Fibroblast of villous mesenchyme (primary cell): ENCODE measurements at regions not wholly inside any gene's neighbourhood (a gene's known extent, or its start where the extent isn't known, plus 50 kb on each side); places are given as distances from the start of the nearest gene placed in this dataset.

Source experiments
- DNase-seq: peaks from one replicate; pipeline ENCODE4 v3.0.0-alpha.2; 2010; ENCODE audit warnings: low read depth
- H3K4me3 ChIP-seq: 2 replicates; pipeline ENCODE4 v1.5.1; 2011; ENCODE audit warnings: low read depth, mild to moderate bottlenecking, low read length
- CTCF ChIP-seq: IDR thresholded peaks from 2 replicates; pipeline ENCODE4 v1.5.1; 2012; ENCODE audit warnings: low read depth, mild to moderate bottlenecking, low read length; ENCODE audit not compliant: insufficient read depth

GRCh38 chr7:12490940-12491339, 79.6 kb upstream of the SCIN start:
- H3K4me3 ChIP-seq = no peak overlapping the region
- no peak for TF ChIP-seq CTCF
- DNase-seq = no peak

GRCh38 chr7:12491526-12491925, 79.0 kb upstream of the SCIN start:
- no peak for DNase-seq
- no peak overlapping the region for H3K4me3 ChIP-seq
- TF ChIP-seq CTCF = no peak

- no peak for DNase-seq
- no peak for TF ChIP-seq CTCF
- no peak overlapping the region for H3K4me3 ChIP-seq
These were observed 77.1 kb upstream of the SCIN start for GRCh38 chr7:12493407-12493806.

- TF ChIP-seq CTCF = no peak
- DNase-seq = no peak
These were observed 76.4 kb upstream of the SCIN start for GRCh38 chr7:12493863-12494686.

GRCh38 chr7:12494687-12495024, 75.9 kb upstream of the SCIN start:
- DNase-seq = no peak
- H3K4me3 ChIP-seq = no peak overlapping the region
- TF ChIP-seq CTCF = no peak

More at GRCh38 chr7:12493863-12494686, 76.4 kb upstream of the SCIN start:
- no peak overlapping the region for H3K4me3 ChIP-seq

GRCh38 chr7:12496901-12497674, 73.4 kb upstream of the SCIN start:
- DNase-seq = peak; percentile 64
- peak; percentile 27 for TF ChIP-seq CTCF

More at GRCh38 chr7:12496901-12497674, 73.4 kb upstream of the SCIN start:
- H3K4me3 ChIP-seq = peak overlapping the region; percentile 59
